Loucy (cell line): ENCODE measurements at regions not wholly inside any gene's neighbourhood (a gene's known extent, or its start where the extent isn't known, plus 50 kb on each side); places are given as distances from the start of the nearest gene placed in this dataset.

Experiments used
- H2AFZ ChIP-seq: fragments of 200-600 bp; sonication (generic); 2 replicates; pipeline ENCODE4 v1.6.0; 2016; ENCODE audit warnings: antibody characterized with exemption, mild to moderate bottlenecking, low read length, moderate library complexity
- H3F3A ChIP-seq: fragments of 200-600 bp; 2 replicates; pipeline ENCODE4 v1.6.0; 2016; ENCODE audit warnings: antibody characterized with exemption, low read depth, mild to moderate bottlenecking
- H3K27me3 ChIP-seq: fragments of 200-600 bp; sonication (generic); 2 replicates; pipeline ENCODE4 v1.6.1; 2014; ENCODE audit warnings: low read length, mild to moderate bottlenecking; ENCODE audit not compliant: insufficient read depth, poor library complexity, severe bottlenecking
- H3K36me3 ChIP-seq: fragments of 200-600 bp; sonication (generic); 2 replicates; pipeline ENCODE4 v1.6.1; 2016; ENCODE audit warnings: low read length; ENCODE audit not compliant: insufficient read depth
- H3K4me1 ChIP-seq: fragments of 200-600 bp; sonication (generic); 2 replicates; pipeline ENCODE4 v1.5.1; 2014; ENCODE audit warnings: low read length, mild to moderate bottlenecking; ENCODE audit not compliant: insufficient read depth, poor library complexity, severe bottlenecking
- H3K4me2 ChIP-seq: fragments of 200-600 bp; sonication (generic); 2 replicates; pipeline ENCODE4 v1.6.0; 2014; ENCODE audit warnings: antibody characterized with exemption, low read length, low read depth, mild to moderate bottlenecking; ENCODE audit not compliant: poor library complexity, severe bottlenecking
- H3K4me3 ChIP-seq: fragments of 200-600 bp; sonication (generic); 2 replicates; pipeline ENCODE4 v1.5.1; 2014; ENCODE audit warnings: low read length, mild to moderate bottlenecking, mixed read lengths; ENCODE audit not compliant: poor library complexity, severe bottlenecking
- H3K79me2 ChIP-seq: fragments of 200-600 bp; sonication (generic); 2 replicates; pipeline ENCODE4 v1.6.1; 2014; ENCODE audit warnings: low read length; ENCODE audit not compliant: insufficient read depth
- H3K9ac ChIP-seq: fragments of 200-600 bp; sonication (generic); 2 replicates; pipeline ENCODE4 v1.6.0; 2014; ENCODE audit warnings: mild to moderate bottlenecking, low read depth, low read length, moderate library complexity; ENCODE audit not compliant: poor library complexity, severe bottlenecking
- H3K9me2 ChIP-seq: fragments of 200-600 bp; sonication (generic); replicated peaks from 2 replicates; pipeline ENCODE4 v1.6.1; 2016; ENCODE audit warnings: low read depth, low read length, mixed read lengths
- H3K9me3 ChIP-seq: fragments of 200-600 bp; sonication (generic); 2 replicates; pipeline ENCODE4 v1.6.1; 2014; ENCODE audit warnings: mild to moderate bottlenecking, antibody characterized with exemption, low read length, low read depth; ENCODE audit not compliant: insufficient read depth
- H4K20me1 ChIP-seq: fragments of 200-600 bp; sonication (generic); 2 replicates; pipeline ENCODE4 v1.6.0; 2014; ENCODE audit warnings: antibody characterized with exemption, low read length, mild to moderate bottlenecking; ENCODE audit not compliant: insufficient read depth, poor library complexity, severe bottlenecking
- EZH2phosphoT487 ChIP-seq: fragments of 200-600 bp; IDR thresholded peaks from 2 replicates; pipeline ENCODE4 v1.6.1; 2018; ENCODE audit warnings: antibody characterized with exemption, mild to moderate bottlenecking, moderate library complexity, borderline replicate concordance
- TF ChIP-seq, protein P1 (sequence below): fragments of 200-600 bp; sonication (generic); conservative IDR thresholded peaks from 2 replicates; pipeline ENCODE4 v1.5.1; 2014; ENCODE audit warnings: mild to moderate bottlenecking, antibody characterized with exemption, low read length

DNA sequence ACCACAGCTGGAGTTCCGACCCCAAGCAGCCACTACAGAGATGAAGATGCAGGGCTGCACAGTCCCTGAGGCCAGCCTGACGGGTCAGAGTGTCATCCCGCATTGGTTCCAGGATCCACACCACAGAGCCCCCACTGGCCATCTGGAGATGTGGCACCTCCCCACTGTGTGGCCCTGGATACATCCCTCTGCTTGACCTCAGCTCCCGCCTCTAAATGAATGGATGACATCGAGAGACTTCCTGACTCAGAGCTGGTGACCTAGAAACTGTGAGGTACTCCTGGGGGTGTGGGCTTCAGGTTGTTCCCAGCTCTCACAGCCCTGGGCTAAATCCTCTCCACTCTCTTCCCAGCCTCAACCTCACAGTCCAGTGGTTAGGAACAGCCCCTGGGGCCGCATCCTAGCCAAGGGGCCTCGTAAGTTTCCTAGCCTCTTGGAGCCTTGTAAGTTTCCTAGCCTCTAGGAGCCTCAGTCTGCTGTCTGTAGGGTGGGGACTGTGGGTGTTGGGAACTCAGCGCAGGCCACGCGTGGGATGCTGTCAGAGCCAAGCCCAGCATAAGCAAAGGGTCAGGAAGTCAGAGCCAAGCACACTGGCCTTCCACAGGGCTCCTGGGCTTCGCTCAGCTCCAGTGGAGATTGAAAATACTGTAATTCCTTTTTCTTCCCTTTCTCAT is 87.5 kb upstream of the RUNX3 start:
- no peak overlapping the region for H3K4me3 ChIP-seq
- no peaks in the 10 kb centered on the region for H3K9me2 ChIP-seq
- TF ChIP-seq EZH2phosphoT487 = no peak
- TF ChIP-seq, protein P1, sequence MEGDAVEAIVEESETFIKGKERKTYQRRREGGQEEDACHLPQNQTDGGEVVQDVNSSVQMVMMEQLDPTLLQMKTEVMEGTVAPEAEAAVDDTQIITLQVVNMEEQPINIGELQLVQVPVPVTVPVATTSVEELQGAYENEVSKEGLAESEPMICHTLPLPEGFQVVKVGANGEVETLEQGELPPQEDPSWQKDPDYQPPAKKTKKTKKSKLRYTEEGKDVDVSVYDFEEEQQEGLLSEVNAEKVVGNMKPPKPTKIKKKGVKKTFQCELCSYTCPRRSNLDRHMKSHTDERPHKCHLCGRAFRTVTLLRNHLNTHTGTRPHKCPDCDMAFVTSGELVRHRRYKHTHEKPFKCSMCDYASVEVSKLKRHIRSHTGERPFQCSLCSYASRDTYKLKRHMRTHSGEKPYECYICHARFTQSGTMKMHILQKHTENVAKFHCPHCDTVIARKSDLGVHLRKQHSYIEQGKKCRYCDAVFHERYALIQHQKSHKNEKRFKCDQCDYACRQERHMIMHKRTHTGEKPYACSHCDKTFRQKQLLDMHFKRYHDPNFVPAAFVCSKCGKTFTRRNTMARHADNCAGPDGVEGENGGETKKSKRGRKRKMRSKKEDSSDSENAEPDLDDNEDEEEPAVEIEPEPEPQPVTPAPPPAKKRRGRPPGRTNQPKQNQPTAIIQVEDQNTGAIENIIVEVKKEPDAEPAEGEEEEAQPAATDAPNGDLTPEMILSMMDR = no peak; the same call in 1 of the 2 replicates
- H3K36me3 ChIP-seq = no peaks in the 10 kb centered on the region
- no peak overlapping the region for H3K4me2 ChIP-seq
- peak overlapping the region; percentile 7 for H3K9ac ChIP-seq
- H3K4me1 ChIP-seq = peaks cover 56% of the 10 kb centered on the region
- H3K9me3 ChIP-seq = no peaks in the 10 kb centered on the region
- H3K27me3 ChIP-seq = no peaks in the 10 kb centered on the region
- H3F3A ChIP-seq = peaks cover 9% of the 10 kb centered on the region; the same call in 1 of the 2 replicates
- H4K20me1 ChIP-seq = no peaks in the 10 kb centered on the region
- no peak overlapping the region for H2AFZ ChIP-seq
- no peaks in the 10 kb centered on the region for H3K79me2 ChIP-seq

DNA sequence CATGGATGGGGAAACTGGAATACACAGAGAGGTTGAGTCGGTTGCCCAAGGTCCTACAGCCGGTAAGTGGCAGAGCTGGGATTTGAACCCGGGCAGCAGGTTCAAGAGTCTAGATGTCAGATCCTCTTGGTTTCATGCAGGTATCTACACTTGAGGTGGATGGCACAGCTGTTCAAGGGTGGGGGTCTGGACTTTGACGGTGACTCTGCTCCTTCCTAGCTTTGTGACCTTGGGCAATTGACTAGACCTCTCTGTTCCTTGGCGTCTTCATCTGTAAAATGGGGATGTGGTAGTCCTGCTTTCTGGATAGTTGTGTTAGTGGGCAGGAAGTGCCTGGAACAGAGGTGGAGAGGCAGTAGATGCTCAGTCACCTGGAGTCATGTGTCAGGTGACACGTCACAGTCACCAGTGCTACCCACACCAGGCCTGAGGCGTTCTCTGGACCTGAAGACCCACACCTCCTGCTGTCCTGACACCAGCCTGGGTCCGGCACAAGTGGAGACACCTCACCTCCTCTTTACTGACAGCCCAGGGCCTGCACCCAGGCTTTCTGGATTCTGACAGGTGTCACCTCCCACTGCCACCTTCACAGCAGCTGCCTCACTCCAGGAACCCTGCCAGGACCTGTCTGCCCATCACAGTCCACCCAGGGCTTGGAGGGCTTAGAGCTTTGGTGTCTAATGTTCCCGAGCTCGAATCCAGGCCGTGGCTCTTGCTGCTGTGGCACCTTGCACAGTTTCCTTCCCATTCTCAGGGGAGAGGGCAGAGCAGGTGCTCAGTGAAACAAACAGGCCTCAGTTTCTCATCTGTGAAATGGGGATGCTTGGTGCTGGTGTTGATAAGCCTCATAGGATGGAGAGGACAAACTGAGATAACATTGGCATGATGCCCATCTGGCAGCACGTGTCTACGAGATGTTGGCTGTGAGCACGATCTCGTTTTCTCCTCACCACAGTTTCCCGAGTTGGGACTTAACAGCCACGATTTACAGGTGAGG is 83.2 kb upstream of the RUNX3 start:
- Histone ChIP-seq H3K27me3 (no peaks in the 10 kb centered on the region), H3K36me3 (no peaks in the 10 kb centered on the region), H4K20me1 (no peaks in the 10 kb centered on the region), H3K9me3 (no peaks in the 10 kb centered on the region), H3K4me1 (peaks cover 34% of the 10 kb centered on the region), H3K79me2 (no peaks in the 10 kb centered on the region), H3K4me2 (no peak overlapping the region), H3K9me2 (no peaks in the 10 kb centered on the region), H3K4me3 (no peak overlapping the region), H2AFZ (no peak overlapping the region), H3K9ac (no peak overlapping the region), H3F3A (no peaks in the 10 kb centered on the region)
- TF ChIP-seq, protein P1 = no peak
- no peak for TF ChIP-seq EZH2phosphoT487

DNA sequence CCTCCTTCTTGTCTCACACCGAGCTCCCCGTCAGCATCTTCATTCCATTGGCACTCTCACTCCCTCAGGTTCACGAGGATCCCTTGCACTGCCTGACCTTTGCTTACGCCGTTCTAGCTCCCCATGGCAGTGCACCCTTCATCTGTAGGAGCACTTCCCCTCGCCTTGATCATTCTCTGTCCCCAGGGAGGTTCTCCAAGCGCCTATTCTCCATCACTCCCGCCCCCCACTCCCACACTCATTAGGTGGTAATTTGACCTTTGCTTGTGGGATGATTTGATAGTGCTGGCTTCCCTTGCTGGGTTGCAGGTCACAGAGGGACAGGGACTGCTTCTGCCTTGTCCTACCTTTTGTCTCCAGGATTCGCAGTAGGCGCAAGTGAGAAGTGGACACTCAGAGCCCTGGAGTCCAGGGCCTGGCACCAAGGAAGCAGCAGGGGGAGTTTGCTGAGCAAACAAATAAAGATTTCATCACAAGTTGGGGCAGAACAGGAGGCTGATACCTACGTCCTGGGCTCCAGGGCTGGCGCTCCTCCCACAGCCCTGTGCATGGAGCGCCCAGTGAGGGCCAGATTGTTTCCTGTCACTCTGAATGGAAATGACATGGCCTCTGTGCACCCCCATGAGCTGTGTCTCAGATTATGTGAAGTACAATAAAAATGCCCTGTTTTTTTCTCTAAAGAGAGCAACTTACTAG is 82.0 kb upstream of the RUNX3 start:
- TF ChIP-seq, protein P1 = no peak
- TF ChIP-seq EZH2phosphoT487 = no peak
- Histone ChIP-seq H3K27me3 (no peaks in the 10 kb centered on the region), H2AFZ (no peak overlapping the region), H3K9me3 (no peaks in the 10 kb centered on the region), H3F3A (no peaks in the 10 kb centered on the region), H3K4me3 (no peak overlapping the region), H3K9ac (no peak overlapping the region), H3K4me1 (peaks cover 33% of the 10 kb centered on the region), H3K4me2 (no peak overlapping the region), H4K20me1 (no peaks in the 10 kb centered on the region), H3K9me2 (no peaks in the 10 kb centered on the region), H3K79me2 (no peaks in the 10 kb centered on the region), H3K36me3 (no peaks in the 10 kb centered on the region)
